HG03064 (cell line): ENCODE measurements at regions not wholly inside any gene's neighbourhood (a gene's known extent, or its start where the extent isn't known, plus 50 kb on each side); places are given as distances from the start of the nearest gene placed in this dataset.

Source experiments
- ATAC-seq: cut with Tn5 transposase; IDR thresholded peaks from one replicate; pipeline ENCODE4 v1.9.1; 2021; ENCODE audit warnings: low read depth; ENCODE audit not compliant: unreplicated experiment

DNA sequence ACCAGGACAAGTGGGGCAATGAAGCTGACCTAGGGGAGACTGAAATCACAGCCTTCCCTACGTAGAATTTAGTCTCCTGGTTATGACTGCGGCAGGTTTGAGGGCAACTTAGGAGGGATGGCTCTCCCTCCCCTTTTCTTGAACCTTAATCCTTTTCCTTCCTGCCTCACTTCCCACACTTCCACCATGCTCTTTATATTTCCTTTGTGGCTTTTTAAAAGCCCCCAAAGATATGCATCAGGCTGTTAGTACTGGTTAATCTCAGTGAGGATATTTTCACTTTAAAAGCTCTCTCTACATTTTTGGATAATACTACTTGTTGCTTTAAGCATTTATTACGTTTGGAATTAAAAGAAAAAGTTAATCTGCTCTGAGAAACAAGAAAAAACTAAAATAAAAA is 339.2 kb downstream of the SOX2 start:
- ATAC-seq = no peak

DNA sequence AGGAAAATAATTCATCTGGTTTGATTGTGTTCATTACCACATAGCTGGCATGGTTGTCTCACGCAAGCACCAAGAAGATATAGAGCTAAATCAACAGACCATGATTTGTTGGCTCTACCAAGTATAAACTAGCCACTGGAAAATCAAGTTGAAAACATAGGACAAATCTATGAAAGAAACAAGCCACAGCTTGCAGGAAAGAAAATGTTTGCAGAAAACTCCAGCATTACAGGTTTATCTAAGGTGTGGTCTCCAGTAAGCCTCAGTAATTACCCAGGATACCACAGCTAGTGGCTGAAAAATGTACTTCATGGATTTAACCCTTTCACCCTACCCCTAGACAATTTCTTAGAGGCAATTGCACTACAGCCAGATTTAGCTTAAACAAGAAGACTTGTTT is 340.6 kb downstream of the SOX2 start:
- ATAC-seq = no peak

DNA sequence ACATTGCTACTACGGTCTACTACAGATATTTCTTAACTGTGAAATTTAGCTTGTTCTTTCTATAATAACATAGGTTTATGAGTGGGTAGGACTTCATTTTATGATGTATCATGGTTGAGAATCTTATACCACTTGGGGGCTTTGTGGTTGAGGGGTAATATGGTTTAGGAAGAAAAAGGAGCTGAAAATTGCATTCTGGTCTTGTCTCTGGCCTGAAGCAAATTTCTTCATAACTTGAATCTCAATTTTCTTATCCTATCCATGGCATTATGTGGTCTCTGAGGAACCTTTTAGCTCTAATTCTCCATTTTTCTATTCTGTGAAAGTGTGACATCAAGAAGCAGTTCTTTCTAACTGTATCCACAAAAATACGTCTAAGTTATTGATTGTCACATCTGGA is 341.0 kb downstream of the SOX2 start:
- no peak for ATAC-seq

DNA sequence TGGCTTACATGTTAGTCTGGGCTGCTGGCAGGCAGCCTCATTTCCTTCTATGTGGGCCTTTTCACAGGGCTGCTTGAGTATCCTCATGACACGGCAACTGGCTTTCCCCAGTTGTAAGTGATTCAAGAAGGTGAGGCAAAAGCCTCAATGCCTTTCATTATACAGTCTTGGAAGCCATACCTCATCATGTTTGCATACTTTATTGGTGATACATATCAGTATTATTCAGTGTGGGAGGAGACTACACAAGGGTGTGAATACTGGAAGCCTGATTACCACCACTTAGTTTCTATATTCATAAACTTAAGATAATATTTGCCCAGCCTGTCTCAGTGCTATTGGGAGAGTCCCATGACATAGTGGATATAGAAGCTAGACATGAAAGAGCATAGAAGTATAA is 346.8 kb downstream of the SOX2 start:
- ATAC-seq = no peak

- ATAC-seq = no peak
These were observed 352.0 kb downstream of the SOX2 start for GRCh38 chr3:182063742-182064141.

GRCh38 chr3:182067423-182067822 is 355.7 kb downstream of the SOX2 start:
- no peak for ATAC-seq

DNA sequence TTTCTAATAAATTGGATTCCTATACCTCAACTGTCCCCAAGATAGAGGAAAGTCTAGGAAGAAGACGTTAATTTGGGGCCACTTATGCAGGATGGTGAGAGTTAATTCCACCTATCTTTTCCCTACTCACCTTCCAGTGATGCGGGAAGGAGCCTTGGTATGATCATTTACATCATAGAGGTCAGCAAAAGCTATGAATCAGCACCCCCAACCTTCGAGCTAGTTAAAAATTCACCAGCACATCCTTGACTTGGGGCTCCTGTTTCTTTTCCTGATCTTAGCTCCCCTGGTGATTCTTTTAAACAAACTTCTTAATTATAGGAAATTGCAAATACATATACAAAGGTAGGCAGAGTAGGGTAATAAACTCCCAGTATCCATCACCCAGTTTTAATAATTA is 366.6 kb downstream of the SOX2 start:
- no peak for ATAC-seq

- no peak for ATAC-seq
These were observed 367.2 kb downstream of the SOX2 start for GRCh38 chr3:182078929-182079328.

DNA sequence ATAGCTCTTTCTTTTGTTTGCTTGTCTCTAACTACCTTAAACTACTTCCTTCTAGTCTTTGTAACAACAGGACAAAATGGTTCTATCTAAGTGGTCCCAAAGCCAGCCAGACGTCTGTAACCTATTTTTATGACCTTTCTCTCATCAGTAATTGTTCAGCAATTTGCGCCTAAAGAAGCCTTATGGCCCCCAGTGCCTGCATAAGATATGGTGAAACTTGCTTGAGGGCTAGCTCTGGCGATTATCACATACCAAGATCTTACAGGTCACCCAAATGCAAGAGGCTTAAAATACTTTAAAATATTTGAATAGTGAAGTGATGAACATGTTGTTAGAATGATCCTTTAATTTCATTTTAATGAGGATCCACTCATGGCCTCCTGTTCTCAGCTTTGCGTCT is 369.4 kb downstream of the SOX2 start:
- no peak for ATAC-seq

- ATAC-seq = no peak
These were observed 371.4 kb downstream of the SOX2 start for GRCh38 chr3:182083112-182083511.

DNA sequence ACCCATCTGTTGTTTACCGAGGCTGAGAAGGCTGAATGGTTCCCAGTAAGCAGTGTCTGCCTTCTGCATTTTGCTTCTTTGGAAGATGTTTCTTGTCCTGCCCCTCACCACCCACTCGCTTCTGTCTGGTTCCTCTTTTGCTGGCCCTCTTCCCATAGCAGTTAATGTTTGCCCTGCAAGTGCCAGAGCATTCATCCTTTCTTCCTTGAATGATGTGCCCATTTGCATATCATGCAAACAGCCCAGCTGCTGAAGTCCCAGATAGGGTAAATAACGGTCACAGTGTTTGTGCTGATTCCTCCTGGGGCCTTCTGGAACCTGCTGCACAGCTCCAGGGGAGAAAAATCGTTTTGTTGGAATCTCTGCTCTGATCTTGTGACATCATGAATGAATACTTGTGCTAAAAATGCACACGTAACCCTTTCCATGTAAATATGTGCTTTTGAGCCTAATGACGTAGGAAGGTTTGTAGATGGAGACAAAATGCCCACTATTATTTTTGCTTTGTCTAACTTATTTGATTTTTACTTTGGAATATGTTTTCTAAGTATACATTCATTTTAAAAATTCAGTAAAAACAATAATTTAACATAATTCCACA is 381.0 kb downstream of the SOX2 start:
- no peak for ATAC-seq

DNA sequence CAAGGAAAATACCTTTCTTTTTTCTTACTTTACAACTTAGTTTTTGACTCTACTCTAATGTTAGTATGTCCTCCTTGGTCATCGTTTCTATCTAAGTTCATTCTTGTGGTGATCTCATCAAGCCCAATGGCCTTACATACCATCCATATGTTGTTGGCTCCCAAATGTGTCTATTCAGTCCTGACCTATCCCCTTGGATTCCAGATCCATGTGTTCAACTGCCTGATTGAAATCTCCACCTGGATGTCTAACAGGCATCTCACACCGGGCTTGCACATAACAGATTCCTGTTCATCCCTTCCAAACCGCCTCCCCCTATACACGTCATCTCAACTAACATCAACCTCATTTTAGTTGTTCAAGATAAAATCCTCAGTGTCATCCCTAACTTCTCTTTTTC is 382.6 kb downstream of the SOX2 start:
- no peak for ATAC-seq

GRCh38 chr3:182104881-182105280 is 393.2 kb downstream of the SOX2 start:
- no peak for ATAC-seq

GRCh38 chr3:182105875-182106274 is 394.1 kb downstream of the SOX2 start:
- ATAC-seq = no peak

- no peak for ATAC-seq
These were observed 396.6 kb downstream of the SOX2 start for GRCh38 chr3:182108371-182108770.

GRCh38 chr3:182111967-182112366 is 400.2 kb downstream of the SOX2 start:
- no peak for ATAC-seq

GRCh38 chr3:182115328-182116015 is 403.7 kb downstream of the SOX2 start:
- ATAC-seq = no peak

DNA sequence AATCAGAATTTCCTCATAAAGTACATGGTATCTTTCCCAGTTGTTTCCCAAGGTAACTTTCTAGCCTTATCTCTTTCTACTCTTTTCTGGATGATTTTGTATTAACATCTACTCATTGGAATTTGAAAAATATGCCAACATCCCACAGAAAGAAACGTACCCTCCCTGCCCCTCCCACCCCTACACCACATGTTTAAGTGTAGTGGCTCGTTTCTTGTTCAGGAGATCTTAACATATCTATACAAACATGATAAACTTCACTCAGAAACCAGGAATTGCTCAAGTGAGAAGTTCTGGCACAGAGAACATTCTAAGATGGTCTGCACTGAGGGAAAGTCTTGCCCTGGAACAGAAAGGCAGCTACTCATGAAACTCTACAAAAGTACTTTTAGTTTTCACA is 404.7 kb downstream of the SOX2 start:
- ATAC-seq = no peak

DNA sequence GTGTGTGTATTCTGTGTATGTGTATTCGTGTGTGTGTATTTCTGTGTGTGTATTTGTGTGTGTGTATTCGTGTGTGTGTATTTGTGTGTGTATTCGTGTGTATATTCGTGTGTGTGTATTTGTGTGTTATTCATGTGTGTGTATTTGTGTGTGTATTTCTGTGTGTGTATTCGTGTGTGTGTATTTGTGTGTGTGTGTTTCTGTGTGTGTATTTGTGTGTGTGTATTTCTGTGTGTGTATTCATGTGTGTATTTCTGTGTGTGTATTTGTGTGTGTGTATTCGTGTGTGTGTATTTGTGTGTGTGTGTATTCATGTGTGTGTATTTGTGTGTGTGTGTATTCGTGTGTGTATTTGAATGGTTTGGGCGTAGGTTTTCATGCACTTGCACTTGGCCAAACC is 405.4 kb downstream of the SOX2 start:
- ATAC-seq = no peak

DNA sequence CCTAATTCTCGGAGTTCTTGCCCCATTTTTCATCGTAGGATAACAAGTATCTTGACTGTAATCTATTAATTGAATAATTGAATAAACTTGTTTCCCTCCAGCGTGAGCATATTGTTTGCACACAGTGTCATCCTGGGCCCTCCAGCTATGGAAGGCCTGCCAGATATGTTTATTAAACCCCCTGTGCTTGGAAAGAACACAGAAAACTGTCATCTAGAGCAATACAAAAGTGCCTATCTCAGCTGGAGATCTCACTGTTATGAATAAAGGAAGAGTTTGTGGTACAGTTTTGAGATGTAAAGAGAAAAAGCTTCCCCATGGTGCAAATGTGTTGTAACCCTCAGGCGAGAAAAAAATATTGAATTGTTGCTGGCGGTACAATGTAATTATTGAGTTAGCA is 405.9 kb downstream of the SOX2 start:
- no peak for ATAC-seq

GRCh38 chr3:182118066-182118465 is 406.3 kb downstream of the SOX2 start:
- no peak for ATAC-seq

DNA sequence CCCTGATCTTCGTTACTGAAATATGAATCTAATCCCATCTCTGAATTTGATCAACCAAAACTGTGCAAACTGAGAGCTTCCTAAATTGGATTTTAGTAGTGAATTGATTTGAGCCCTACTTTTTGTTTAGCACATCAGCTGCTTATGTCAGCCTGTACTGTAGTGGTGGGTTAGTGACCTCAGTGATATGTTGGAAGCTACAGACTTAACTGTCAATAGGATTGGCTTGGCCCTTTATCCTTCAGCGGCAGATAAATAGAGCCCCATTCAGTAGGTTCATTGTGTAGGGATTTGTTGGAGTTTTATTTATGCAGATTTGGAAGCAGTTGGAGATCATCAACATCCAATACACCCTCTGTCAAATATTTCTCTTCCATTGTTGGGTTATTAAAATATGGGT is 409.7 kb downstream of the SOX2 start:
- ATAC-seq = no peak

DNA sequence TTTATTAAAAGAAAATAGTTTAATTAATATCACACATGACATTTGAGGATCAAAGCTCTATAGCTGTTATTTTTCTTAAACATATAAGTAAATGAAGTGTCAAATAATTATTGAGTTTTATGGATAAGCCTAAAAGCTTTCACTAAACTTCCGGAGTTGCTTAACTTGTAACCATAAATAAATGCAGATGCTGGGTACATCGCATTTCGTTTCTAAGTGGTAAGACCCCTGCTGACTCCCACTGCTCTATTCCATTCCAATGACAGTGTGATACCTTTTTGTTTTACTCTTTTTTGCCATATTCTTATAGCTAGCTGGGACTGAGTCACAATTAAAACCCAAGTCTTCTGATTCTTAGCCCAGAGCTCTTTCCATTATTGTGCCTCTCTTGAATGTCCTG is 411.1 kb downstream of the SOX2 start:
- ATAC-seq = no peak
